ENCODE measurements at regions not wholly inside any gene's neighbourhood (a gene's known extent, or its start where the extent isn't known, plus 50 kb on each side); places are given as distances from the start of the nearest gene placed in this dataset.
"Not testable (repeated sequence)": the region's sequence is repeated elsewhere in the genome, so short reads cannot be mapped to it uniquely, and the experiment has no call there.

GRCh38 chr4:181870326-181870725, 372.9 kb upstream of the TENM3 start:
- no peak for DNase-seq (ENCODE audit: low spot score)

GRCh38 chr4:181874602-181875001, 368.6 kb upstream of the TENM3 start:
- DNase-seq (ENCODE audit: low spot score), result no peak

- no peak for DNase-seq (ENCODE audit: low spot score)
Measured at GRCh38 chr4:181877329-181877848, 365.8 kb upstream of the TENM3 start.

GRCh38 chr4:181890031-181890430, 353.2 kb upstream of the TENM3 start:
- DNase-seq (ENCODE audit: low spot score), result no peak

- no peak for DNase-seq (ENCODE audit: low spot score)
Measured at GRCh38 chr4:181890911-181891310, 352.3 kb upstream of the TENM3 start.

GRCh38 chr4:181896614-181897013, 346.6 kb upstream of the TENM3 start:
- DNase-seq (ENCODE audit: low spot score), result no peak

- DNase-seq (ENCODE audit: low spot score), result no peak
Measured at GRCh38 chr4:181897935-181898334, 345.3 kb upstream of the TENM3 start.

- not testable (repeated sequence) for DNase-seq (ENCODE audit: low spot score)
Measured at GRCh38 chr4:181902404-181902803, 340.8 kb upstream of the TENM3 start.

- no peak for DNase-seq (ENCODE audit: low spot score)
Measured at GRCh38 chr4:181905708-181906107, 337.5 kb upstream of the TENM3 start.

GRCh38 chr4:181908168-181908567, 335.0 kb upstream of the TENM3 start:
- DNase-seq (ENCODE audit: low spot score), result no peak

- no peak for DNase-seq (ENCODE audit: low spot score)
Measured at GRCh38 chr4:181909368-181909767, 333.8 kb upstream of the TENM3 start.

GRCh38 chr4:181911420-181911819, 331.8 kb upstream of the TENM3 start:
- DNase-seq (ENCODE audit: low spot score), result no peak

GRCh38 chr4:181933471-181933870, 309.7 kb upstream of the TENM3 start:
- DNase-seq (ENCODE audit: low spot score), result no peak

GRCh38 chr4:181938631-181939030, 304.6 kb upstream of the TENM3 start:
- no peak for DNase-seq (ENCODE audit: low spot score)

GRCh38 chr4:181939199-181939945, 303.8 kb upstream of the TENM3 start:
- DNase-seq (ENCODE audit: low spot score), result no peak

- no peak for DNase-seq (ENCODE audit: low spot score)
Measured at GRCh38 chr4:181944527-181944926, 298.7 kb upstream of the TENM3 start.

GRCh38 chr4:181946902-181947301, 296.3 kb upstream of the TENM3 start:
- no peak for DNase-seq (ENCODE audit: low spot score)

- DNase-seq (ENCODE audit: low spot score), result no peak
Measured at GRCh38 chr4:181948839-181949382, 294.3 kb upstream of the TENM3 start.

- DNase-seq (ENCODE audit: low spot score), result no peak
Measured at GRCh38 chr4:181949704-181950312, 293.4 kb upstream of the TENM3 start.

GRCh38 chr4:181950372-181951127, 292.7 kb upstream of the TENM3 start:
- no peak for DNase-seq (ENCODE audit: low spot score)

- no peak for DNase-seq (ENCODE audit: low spot score)
Measured at GRCh38 chr4:181951265-181951664, 291.9 kb upstream of the TENM3 start.

GRCh38 chr4:181952478-181952877, 290.7 kb upstream of the TENM3 start:
- no peak for DNase-seq (ENCODE audit: low spot score)

- DNase-seq (ENCODE audit: low spot score), result no peak
Measured at GRCh38 chr4:181956512-181956911, 286.7 kb upstream of the TENM3 start.
